ENCODE measurements at regions not wholly inside any gene's neighbourhood (a gene's known extent, or its start where the extent isn't known, plus 50 kb on each side); places are given as distances from the start of the nearest gene placed in this dataset.

DNA sequence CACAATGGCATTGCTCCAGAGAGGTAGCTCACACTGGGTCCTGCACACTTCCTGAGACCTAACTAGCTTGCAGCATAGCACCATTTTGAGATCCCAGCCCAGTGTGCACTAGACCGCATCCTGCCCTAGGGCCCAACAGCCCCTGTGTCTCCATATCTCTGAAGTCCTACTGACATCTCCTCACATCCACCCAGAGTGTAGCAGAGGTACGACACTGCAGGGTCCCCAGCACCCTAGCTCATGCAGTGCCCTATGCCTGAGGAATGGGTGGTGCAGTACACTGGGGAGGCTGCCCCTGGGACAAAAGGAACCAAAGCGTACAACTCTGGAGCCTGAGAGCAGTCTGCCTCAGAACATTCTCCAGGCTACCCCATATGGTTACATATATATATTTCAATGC lies 111.4 kb upstream of the DEPDC1 start:
- Histone ChIP-seq H3K36me3 (no peaks in the 10 kb centered on the region), H3K4me3 (no peak overlapping the region), H3K4me1 (no peaks in the 10 kb centered on the region), H3K9me3 (no peaks in the 10 kb centered on the region), H3K27me3 (no peaks in the 10 kb centered on the region), H3K27ac (no peak overlapping the region)
- TF ChIP-seq POLR2A (IDR thresholded peaks at IDR 0.05): no peak
- TF ChIP-seq, protein P1, sequence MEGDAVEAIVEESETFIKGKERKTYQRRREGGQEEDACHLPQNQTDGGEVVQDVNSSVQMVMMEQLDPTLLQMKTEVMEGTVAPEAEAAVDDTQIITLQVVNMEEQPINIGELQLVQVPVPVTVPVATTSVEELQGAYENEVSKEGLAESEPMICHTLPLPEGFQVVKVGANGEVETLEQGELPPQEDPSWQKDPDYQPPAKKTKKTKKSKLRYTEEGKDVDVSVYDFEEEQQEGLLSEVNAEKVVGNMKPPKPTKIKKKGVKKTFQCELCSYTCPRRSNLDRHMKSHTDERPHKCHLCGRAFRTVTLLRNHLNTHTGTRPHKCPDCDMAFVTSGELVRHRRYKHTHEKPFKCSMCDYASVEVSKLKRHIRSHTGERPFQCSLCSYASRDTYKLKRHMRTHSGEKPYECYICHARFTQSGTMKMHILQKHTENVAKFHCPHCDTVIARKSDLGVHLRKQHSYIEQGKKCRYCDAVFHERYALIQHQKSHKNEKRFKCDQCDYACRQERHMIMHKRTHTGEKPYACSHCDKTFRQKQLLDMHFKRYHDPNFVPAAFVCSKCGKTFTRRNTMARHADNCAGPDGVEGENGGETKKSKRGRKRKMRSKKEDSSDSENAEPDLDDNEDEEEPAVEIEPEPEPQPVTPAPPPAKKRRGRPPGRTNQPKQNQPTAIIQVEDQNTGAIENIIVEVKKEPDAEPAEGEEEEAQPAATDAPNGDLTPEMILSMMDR (IDR thresholded peaks at IDR 0.05): no peak
- no peak for DNase-seq

DNA sequence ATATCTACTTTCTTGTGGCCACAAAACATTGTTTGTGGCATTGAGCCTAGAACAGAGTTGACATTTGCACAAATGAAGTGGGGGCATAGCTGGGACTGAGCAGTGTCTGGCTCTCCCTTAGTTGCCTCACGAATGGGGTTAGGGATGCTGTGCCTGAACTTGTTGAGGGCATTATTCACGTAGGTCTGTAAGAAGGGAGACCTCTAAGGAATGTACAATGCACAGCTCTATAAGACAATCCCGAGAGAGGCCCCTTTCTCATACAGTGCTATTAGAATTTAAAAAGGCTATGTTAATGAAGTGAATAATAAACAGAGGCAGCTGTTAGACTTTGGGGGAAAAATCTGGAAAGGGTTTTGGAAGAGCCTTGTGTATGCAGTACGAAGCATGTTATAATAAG lies 118.4 kb upstream of the DEPDC1 start:
- H3K9me3 ChIP-seq: no peaks in the 10 kb centered on the region
- no peak for DNase-seq
- H3K36me3 ChIP-seq: no peaks in the 10 kb centered on the region
- no peaks in the 10 kb centered on the region for H3K27me3 ChIP-seq
- TF ChIP-seq POLR2A (IDR thresholded peaks at IDR 0.05): no peak
- TF ChIP-seq, protein P1 (IDR thresholded peaks at IDR 0.05): no peak
- no peak overlapping the region for H3K27ac ChIP-seq
- no peaks in the 10 kb centered on the region for H3K4me1 ChIP-seq
- H3K4me3 ChIP-seq: no peak overlapping the region

DNA sequence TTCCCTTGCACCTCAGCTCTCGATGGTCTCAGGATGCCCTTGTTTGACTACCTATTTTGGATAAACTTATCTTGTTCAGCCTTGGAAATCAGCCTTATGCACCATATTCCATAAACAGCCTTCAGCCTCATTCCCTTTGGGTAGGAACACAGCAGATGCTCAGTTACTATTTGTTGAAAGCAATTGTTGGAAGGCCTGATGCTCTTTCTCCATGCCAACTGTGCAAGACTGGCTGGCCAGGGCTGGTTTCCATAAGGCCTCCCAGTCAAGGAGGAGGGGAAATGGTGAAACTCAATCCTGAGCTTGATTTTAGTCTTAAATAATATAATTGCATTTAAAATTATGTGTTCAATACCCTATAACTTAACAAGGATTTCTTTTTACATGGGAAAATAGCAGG lies 121.1 kb upstream of the DEPDC1 start:
- Histone ChIP-seq H3K9me3 (no peaks in the 10 kb centered on the region), H3K4me1 (no peaks in the 10 kb centered on the region), H3K27me3 (no peaks in the 10 kb centered on the region), H3K36me3 (no peaks in the 10 kb centered on the region), H3K27ac (no peak overlapping the region), H3K4me3 (no peak overlapping the region)
- no peak for TF ChIP-seq POLR2A (IDR thresholded peaks at IDR 0.05)
- TF ChIP-seq, protein P1 (IDR thresholded peaks at IDR 0.05): no peak
- no peak for DNase-seq

DNA sequence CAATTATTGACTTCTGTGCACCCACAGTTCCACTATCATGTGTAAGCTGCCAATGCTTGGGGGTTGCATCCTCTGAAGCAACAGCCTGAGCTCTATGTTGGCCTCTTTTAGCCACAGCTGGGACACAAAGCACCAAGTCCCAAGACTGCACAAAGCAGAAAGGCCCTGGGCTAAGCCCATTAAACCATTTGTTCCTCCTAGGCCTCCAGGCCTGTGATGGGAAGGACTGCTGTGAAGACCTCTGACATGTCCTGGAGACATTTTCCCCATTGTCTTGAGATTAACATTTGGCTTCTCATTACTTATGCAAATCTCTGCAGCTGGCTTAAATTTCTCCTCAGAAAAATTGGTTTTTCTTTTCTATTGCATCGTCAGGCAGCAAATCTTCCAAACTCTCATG lies 123.7 kb upstream of the DEPDC1 start:
- H3K27ac ChIP-seq: no peak overlapping the region
- TF ChIP-seq, protein P1 (IDR thresholded peaks at IDR 0.05): no peak
- no peak for TF ChIP-seq POLR2A (IDR thresholded peaks at IDR 0.05)
- no peaks in the 10 kb centered on the region for H3K36me3 ChIP-seq

DNA sequence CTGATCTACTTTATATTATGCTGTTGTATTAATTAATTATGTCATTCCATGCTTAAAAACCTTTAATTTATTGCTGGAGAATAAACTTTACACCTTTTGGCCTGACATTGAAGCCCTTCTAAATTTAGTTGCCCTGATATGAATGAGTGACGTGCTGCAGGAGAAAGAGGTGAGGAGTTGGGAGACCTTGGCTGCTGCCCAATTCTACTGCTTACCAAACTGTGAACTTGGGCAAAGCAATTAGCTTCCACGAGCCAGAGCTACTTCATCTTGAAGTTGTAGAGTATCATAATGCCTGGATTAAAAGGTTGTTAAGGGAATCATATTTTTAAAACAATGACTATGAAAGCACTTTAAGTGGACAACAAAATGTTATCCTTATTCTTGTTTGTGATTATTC lies 126.8 kb upstream of the DEPDC1 start:
- Histone ChIP-seq H3K36me3 (no peaks in the 10 kb centered on the region), H3K27me3 (no peaks in the 10 kb centered on the region), H3K4me1 (no peaks in the 10 kb centered on the region), H3K27ac (no peak overlapping the region), H3K4me3 (no peak overlapping the region), H3K9me3 (no peaks in the 10 kb centered on the region)
- DNase-seq: no peak
- TF ChIP-seq, protein P1 (IDR thresholded peaks at IDR 0.05): no peak
- TF ChIP-seq POLR2A (IDR thresholded peaks at IDR 0.05): no peak

More for the DNA sequence above, 123.7 kb upstream of the DEPDC1 start:
- no peak overlapping the region for H3K4me3 ChIP-seq
- no peaks in the 10 kb centered on the region for H3K9me3 ChIP-seq
- no peaks in the 10 kb centered on the region for H3K27me3 ChIP-seq
- no peaks in the 10 kb centered on the region for H3K4me1 ChIP-seq
- DNase-seq: no peak

DNA sequence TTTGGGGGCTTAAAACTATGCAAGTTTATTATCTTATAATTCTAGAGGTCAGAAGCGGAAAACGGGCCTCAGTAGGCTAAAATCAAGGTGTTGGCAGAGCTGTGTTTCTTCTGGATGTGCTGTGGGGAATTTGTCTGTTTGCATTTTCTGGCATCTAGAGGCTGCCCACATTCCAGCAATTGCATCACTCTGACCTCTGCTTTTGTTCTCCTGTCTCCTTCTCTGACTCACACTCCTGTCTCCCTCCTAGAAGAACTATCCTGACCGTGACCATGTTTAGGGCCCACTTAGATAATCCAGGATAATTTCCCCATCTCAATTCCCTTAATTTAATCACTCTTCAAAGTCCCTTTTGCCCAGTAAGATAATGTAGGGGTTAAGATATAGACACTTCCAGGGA lies 127.4 kb upstream of the DEPDC1 start:
- Histone ChIP-seq H3K27ac (no peak overlapping the region), H3K4me1 (no peaks in the 10 kb centered on the region), H3K27me3 (no peaks in the 10 kb centered on the region), H3K36me3 (no peaks in the 10 kb centered on the region), H3K4me3 (no peak overlapping the region), H3K9me3 (no peaks in the 10 kb centered on the region)
- TF ChIP-seq, protein P1 (IDR thresholded peaks at IDR 0.05): no peak
- no peak for TF ChIP-seq POLR2A (IDR thresholded peaks at IDR 0.05)
- no peak for DNase-seq
